Aorta (tissue), 5 donors: ENCODE measurements at regions not wholly inside any gene's neighbourhood (a gene's known extent, or its start where the extent isn't known, plus 50 kb on each side); places are given as distances from the start of the nearest gene placed in this dataset.

Experiments used
- ATAC-seq: fragments of 200-7000 bp; cut with Tn5 transposase; one replicate; pipeline ENCODE4 v1.9.1; 2022; ENCODE audit warnings: moderate library complexity; ENCODE audit not compliant: low FRiP score
- DNase-seq, 2 donors: peaks; one replicate each; pipeline ENCODE4 v3.0.0-alpha.2; 2020
- H3K27ac ChIP-seq, 2 donors: one replicate each; pipeline ENCODE4 v1.5.1; 2013; ENCODE audit warnings: low read length in 2 of 2, mild to moderate bottlenecking in 2 of 2, moderate library complexity in 2 of 2, control low read depth in 1 of 2, inconsistent platforms in 1 of 2, low read depth in 1 of 2
- H3K27me3 ChIP-seq, 2 donors: one replicate each; pipeline ENCODE4 v1.6.1; 2013; ENCODE audit warnings: control low read depth in 1 of 2, low read length in 1 of 2, mild to moderate bottlenecking in 1 of 2, moderate library complexity in 1 of 2; ENCODE audit not compliant: insufficient read depth in 2 of 2, control insufficient read depth in 1 of 2
- H3K36me3 ChIP-seq, 2 donors: one replicate each; pipeline ENCODE4 v1.6.1; 2013; ENCODE audit warnings: control low read depth in 1 of 2, low read length in 1 of 2, mild to moderate bottlenecking in 1 of 2; ENCODE audit not compliant: insufficient read depth in 2 of 2, control insufficient read depth in 1 of 2
- H3K4me1 ChIP-seq, 2 donors: one replicate each; pipeline ENCODE4 v1.6.1; 2013; ENCODE audit warnings: low read length in 2 of 2, control low read depth in 1 of 2, mild to moderate bottlenecking in 1 of 2, moderate library complexity in 1 of 2; ENCODE audit not compliant: insufficient read depth in 2 of 2, control insufficient read depth in 1 of 2
- H3K4me3 ChIP-seq, 2 donors: one replicate each; pipeline ENCODE4 v1.5.1; 2013; ENCODE audit warnings: low read length in 2 of 2, control low read depth in 1 of 2, mild to moderate bottlenecking in 1 of 2
- H3K9me3 ChIP-seq: one replicate; pipeline ENCODE4 v1.6.1; 2013; ENCODE audit warnings: mild to moderate bottlenecking, low read length; ENCODE audit not compliant: control insufficient read depth
- WGBS, 2 donors: extraction: QIAGEN DNeasy Blood & Tissue Kit; methylation state at CpG; one replicate each; pipeline ENCODE4 v1.1.7; 2013; 5-methylcytosine and 5-hydroxymethylcytosine counted together
- intact Hi-C, 2 donors: fragments of 100-400 bp; cut with DNase I; formaldehyde crosslinking; loops; one replicate each; pipeline versions ENCODE4 v1.14.2 to v1.15.0; 2022
- donor health status: healthy with polysubstance abuse.
- donor health status: Bipolar disorder and iron deficiency.
- donor health status: DM: no; HTN: no; CAD: no.
- donor health status: DM: no; HTN: no; CAD: no.
- donor health status: DM: yes; HTN: yes; CAD: no.

GRCh38 chrX:134713618-134714107, 55.4 kb upstream of the PLAC1 start:
- Histone ChIP-seq H3K9me3 (no peaks in the 10 kb centered on the region), H3K36me3 (no peaks in the 10 kb centered on the region), H3K27ac (no peak overlapping the region), H3K4me3 (no peak overlapping the region), H3K4me1 (no peaks in the 10 kb centered on the region), H3K27me3 (no peaks in the 10 kb centered on the region)
- no peak for DNase-seq
- intact Hi-C loops = no loop called here
- WGBS, 2 donors = 50 to 54% methylated on average over 10 of the region's 10 CpGs
- ATAC-seq = no peak

- DNase-seq = no peak
- Histone ChIP-seq H3K4me3 (no peak overlapping the region), H3K9me3 (no peaks in the 10 kb centered on the region), H3K27ac (no peak overlapping the region), H3K27me3 (no peaks in the 10 kb centered on the region), H3K36me3 (no peaks in the 10 kb centered on the region), H3K4me1 (no peaks in the 10 kb centered on the region)
- ATAC-seq = no peak
- WGBS, 2 donors = 73 to 84% methylated on average over 3 of the region's 3 CpGs
- intact Hi-C loops = no loop called here
Measured at GRCh38 chrX:134712272-134712671, 54.0 kb upstream of the PLAC1 start.

GRCh38 chrX:134711135-134711921, 53.1 kb upstream of the PLAC1 start:
- WGBS, 2 donors = 53 to 77% methylated on average over 3 of the region's 3 CpGs
- intact Hi-C loops = no loop called here
- no peaks in the 10 kb centered on the region for H3K36me3 ChIP-seq

More at GRCh38 chrX:134711135-134711921, 53.1 kb upstream of the PLAC1 start:
- no peaks in the 10 kb centered on the region for H3K27me3 ChIP-seq
- no peak for ATAC-seq
- H3K9me3 ChIP-seq = no peaks in the 10 kb centered on the region
- no peaks in the 10 kb centered on the region for H3K4me1 ChIP-seq
- no peak overlapping the region for H3K4me3 ChIP-seq
- no peak overlapping the region for H3K27ac ChIP-seq
- no peak for DNase-seq
